Skeletal muscle satellite cell (primary cell): ENCODE measurements at regions not wholly inside any gene's neighbourhood (a gene's known extent, or its start where the extent isn't known, plus 50 kb on each side); places are given as distances from the start of the nearest gene placed in this dataset.

ENCODE experiments used
- H3K27me3 ChIP-seq: 2 replicates; pipeline ENCODE4 v1.7.0; 2013; ENCODE audit warnings: low read length; ENCODE audit not compliant: control insufficient read depth, insufficient read depth
- H3K36me3 ChIP-seq: 2 replicates; pipeline ENCODE4 v1.7.0; 2013; ENCODE audit warnings: mild to moderate bottlenecking, control low read depth, low read length; ENCODE audit not compliant: insufficient read depth
- H3K4me1 ChIP-seq: 2 replicates; pipeline ENCODE4 v1.7.0; 2013; ENCODE audit warnings: low read length; ENCODE audit not compliant: control insufficient read depth, insufficient read depth
- H3K4me2 ChIP-seq: 2 replicates; pipeline ENCODE4 v1.7.0; 2013; ENCODE audit warnings: mild to moderate bottlenecking, low read length
- H3K4me3 ChIP-seq: 2 replicates; pipeline ENCODE4 v1.7.0; 2013; ENCODE audit warnings: low read length
- H3K9ac ChIP-seq: 2 replicates; pipeline ENCODE4 v1.7.0; 2013; ENCODE audit warnings: mild to moderate bottlenecking, low read depth, low read length, moderate library complexity
- H3K9me3 ChIP-seq: replicated peaks from 2 replicates; pipeline ENCODE4 v1.7.0; 2013; ENCODE audit warnings: mild to moderate bottlenecking, control low read depth, low read length

- H3K4me3 ChIP-seq = no peak overlapping the region
- no peaks in the 10 kb centered on the region for H3K36me3 ChIP-seq
- H3K9me3 ChIP-seq = peaks cover 5% of the 10 kb centered on the region
- peaks cover 6% of the 10 kb centered on the region for H3K4me1 ChIP-seq
- peaks cover 30% of the 10 kb centered on the region for H3K27me3 ChIP-seq
- no peak overlapping the region for H3K9ac ChIP-seq
- H3K4me2 ChIP-seq = no peak overlapping the region
These were observed 208.8 kb upstream of the NLRP1 start for GRCh38 chr17:5793157-5793556.

- H3K4me1 ChIP-seq = no peaks in the 10 kb centered on the region
- H3K36me3 ChIP-seq = no peaks in the 10 kb centered on the region
- no peak overlapping the region for H3K4me2 ChIP-seq
- H3K4me3 ChIP-seq = no peak overlapping the region
- no peak overlapping the region for H3K9ac ChIP-seq
- peaks cover 5% of the 10 kb centered on the region for H3K9me3 ChIP-seq
- peaks cover 38% of the 10 kb centered on the region for H3K27me3 ChIP-seq
These were observed 209.6 kb upstream of the NLRP1 start for GRCh38 chr17:5793899-5794298.

GRCh38 chr17:5794385-5794784 lies 210.1 kb upstream of the NLRP1 start:
- Histone ChIP-seq H3K27me3 (peaks cover 42% of the 10 kb centered on the region), H3K9ac (no peak overlapping the region), H3K4me3 (no peak overlapping the region), H3K9me3 (peaks cover 5% of the 10 kb centered on the region), H3K36me3 (no peaks in the 10 kb centered on the region), H3K4me1 (no peaks in the 10 kb centered on the region), H3K4me2 (no peak overlapping the region)

- Histone ChIP-seq H3K27me3 (peaks cover 48% of the 10 kb centered on the region), H3K4me3 (no peak overlapping the region), H3K9ac (no peak overlapping the region), H3K4me2 (no peak overlapping the region), H3K36me3 (no peaks in the 10 kb centered on the region), H3K9me3 (peaks cover 5% of the 10 kb centered on the region), H3K4me1 (no peaks in the 10 kb centered on the region)
These were observed 210.7 kb upstream of the NLRP1 start for GRCh38 chr17:5794881-5795506.

GRCh38 chr17:5797447-5798050 lies 213.2 kb upstream of the NLRP1 start:
- Histone ChIP-seq H3K4me3 (no peak overlapping the region), H3K9me3 (peaks cover 5% of the 10 kb centered on the region), H3K9ac (no peak overlapping the region), H3K27me3 (peaks cover 64% of the 10 kb centered on the region), H3K4me2 (no peak overlapping the region), H3K36me3 (no peaks in the 10 kb centered on the region), H3K4me1 (no peaks in the 10 kb centered on the region)

GRCh38 chr17:5798094-5798493 lies 213.8 kb upstream of the NLRP1 start:
- Histone ChIP-seq H3K4me3 (no peak overlapping the region), H3K9ac (no peak overlapping the region), H3K9me3 (peaks cover 2% of the 10 kb centered on the region), H3K27me3 (peaks cover 64% of the 10 kb centered on the region), H3K4me2 (no peak overlapping the region), H3K36me3 (no peaks in the 10 kb centered on the region), H3K4me1 (no peaks in the 10 kb centered on the region)

- H3K4me3 ChIP-seq = no peak overlapping the region
- H3K4me2 ChIP-seq = peak overlapping the region; percentile 38
- H3K9ac ChIP-seq = no peak overlapping the region
- H3K9me3 ChIP-seq = no peaks in the 10 kb centered on the region
- peaks cover 57% of the 10 kb centered on the region for H3K27me3 ChIP-seq
- H3K4me1 ChIP-seq = no peaks in the 10 kb centered on the region
- no peaks in the 10 kb centered on the region for H3K36me3 ChIP-seq
These were observed 215.8 kb upstream of the NLRP1 start for GRCh38 chr17:5800131-5800530.

GRCh38 chr17:5800646-5801045 lies 216.3 kb upstream of the NLRP1 start:
- H3K4me3 ChIP-seq = no peak overlapping the region
- H3K4me1 ChIP-seq = no peaks in the 10 kb centered on the region
- H3K9ac ChIP-seq = no peak overlapping the region

GRCh38 chr17:5804251-5804650 lies 219.9 kb upstream of the NLRP1 start:
- H3K4me2 ChIP-seq = no peak overlapping the region
- H3K9ac ChIP-seq = no peak overlapping the region
- no peaks in the 10 kb centered on the region for H3K9me3 ChIP-seq
- peaks cover 32% of the 10 kb centered on the region for H3K27me3 ChIP-seq
- no peaks in the 10 kb centered on the region for H3K4me1 ChIP-seq
- no peaks in the 10 kb centered on the region for H3K36me3 ChIP-seq
- H3K4me3 ChIP-seq = no peak overlapping the region

More at GRCh38 chr17:5800646-5801045, 216.3 kb upstream of the NLRP1 start:
- H3K9me3 ChIP-seq = no peaks in the 10 kb centered on the region
- no peaks in the 10 kb centered on the region for H3K36me3 ChIP-seq
- peak overlapping the region; percentile 38 for H3K4me2 ChIP-seq
- H3K27me3 ChIP-seq = peaks cover 52% of the 10 kb centered on the region

GRCh38 chr17:5809056-5809455 lies 224.7 kb upstream of the NLRP1 start:
- Histone ChIP-seq H3K4me3 (no peak overlapping the region), H3K36me3 (no peaks in the 10 kb centered on the region), H3K4me2 (no peak overlapping the region), H3K27me3 (peaks cover 17% of the 10 kb centered on the region), H3K4me1 (no peaks in the 10 kb centered on the region), H3K9ac (no peak overlapping the region), H3K9me3 (peaks cover 6% of the 10 kb centered on the region)

- peaks cover 17% of the 10 kb centered on the region for H3K27me3 ChIP-seq
- no peak overlapping the region for H3K4me3 ChIP-seq
These were observed 225.4 kb upstream of the NLRP1 start for GRCh38 chr17:5809580-5810188.

GRCh38 chr17:5812590-5812989 lies 228.3 kb upstream of the NLRP1 start:
- Histone ChIP-seq H3K9ac (no peak overlapping the region), H3K27me3 (peaks cover 27% of the 10 kb centered on the region), H3K36me3 (no peaks in the 10 kb centered on the region), H3K4me3 (no peak overlapping the region), H3K9me3 (peaks cover 6% of the 10 kb centered on the region), H3K4me2 (no peak overlapping the region), H3K4me1 (no peaks in the 10 kb centered on the region)

More at GRCh38 chr17:5809580-5810188, 225.4 kb upstream of the NLRP1 start:
- H3K9ac ChIP-seq = no peak overlapping the region
- H3K36me3 ChIP-seq = no peaks in the 10 kb centered on the region
- no peaks in the 10 kb centered on the region for H3K4me1 ChIP-seq
- H3K4me2 ChIP-seq = no peak overlapping the region
- peaks cover 6% of the 10 kb centered on the region for H3K9me3 ChIP-seq
